Stimulated activated naive CD8-positive, alpha-beta T cell treated with anti-CD3 and anti-CD28 coated beads, Interleukin-15, amount 100 ng/mL, for 72 hours (primary cell): ENCODE measurements at regions not wholly inside any gene's neighbourhood (a gene's known extent, or its start where the extent isn't known, plus 50 kb on each side); places are given as distances from the start of the nearest gene placed in this dataset.
"Not testable (repeated sequence)": the region's sequence is repeated elsewhere in the genome, so short reads cannot be mapped to it uniquely, and the experiment has no call there.

Source experiments
- ATAC-seq: fragments of 150-1000 bp; cut with Tn5 transposase; 2 replicates; pipeline ENCODE4 v1.10.0; 2021; ENCODE audit warnings: mild to moderate bottlenecking, moderate library complexity
- DNase-seq, 2 donors: peaks; one replicate each; pipeline ENCODE4 v3.0.0; 2021 to 2022
- H3K27ac Mint-ChIP-seq, 2 donors: one replicate each; pipeline ENCODE4 v1.8.0; 2022; ENCODE audit warnings: mild to moderate bottlenecking in 2 of 2, mixed read lengths in 2 of 2, moderate library complexity in 2 of 2
- H3K27me3 Mint-ChIP-seq: one replicate; pipeline ENCODE4 v1.8.0; 2022; ENCODE audit warnings: mixed read lengths
- H3K4me1 Mint-ChIP-seq: one replicate; pipeline ENCODE4 v1.8.0; 2022; ENCODE audit warnings: mild to moderate bottlenecking, mixed read lengths
- H3K4me3 Mint-ChIP-seq, 2 donors: one replicate each; pipeline ENCODE4 v1.8.0; 2022; ENCODE audit warnings: mild to moderate bottlenecking in 2 of 2, mixed read lengths in 2 of 2, moderate library complexity in 1 of 2
- H3K9me3 Mint-ChIP-seq, 2 donors: one replicate each; pipeline ENCODE4 v1.8.0; 2022; ENCODE audit warnings: mixed read lengths in 2 of 2

GRCh38 chr9:63774369-63775091 lies 1510.5 kb downstream of the FOXD4L5 start:
- DNase-seq, ATAC-seq, H3K27me3 Mint-ChIP-seq, H3K4me1 Mint-ChIP-seq, H3K4me3 Mint-ChIP-seq, H3K9me3 Mint-ChIP-seq, H3K27ac Mint-ChIP-seq: not testable (repeated sequence)

DNA sequence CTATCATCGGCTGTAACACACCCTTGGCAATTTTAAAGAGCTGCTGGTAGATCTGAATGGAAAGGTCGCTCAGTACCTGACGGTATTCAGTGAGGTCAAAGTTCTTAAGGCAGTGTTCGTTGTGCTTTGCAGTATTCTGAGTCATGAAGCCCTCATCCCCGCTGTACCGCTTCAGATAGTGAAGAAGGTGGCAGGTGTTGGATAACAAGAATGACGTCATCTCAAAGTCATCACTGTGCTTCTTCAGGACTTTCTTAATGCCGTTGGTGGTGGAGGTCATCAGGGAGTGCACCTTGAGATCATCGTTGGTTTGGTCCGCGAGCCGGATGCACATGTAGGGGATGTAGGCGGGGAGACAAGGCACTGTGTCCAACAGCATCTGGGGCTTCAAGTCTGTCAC lies 1522.8 kb downstream of the FOXD4L5 start:
- not testable (repeated sequence) for H3K27me3 Mint-ChIP-seq, H3K4me1 Mint-ChIP-seq, H3K27ac Mint-ChIP-seq, H3K9me3 Mint-ChIP-seq, ATAC-seq, H3K4me3 Mint-ChIP-seq, DNase-seq

DNA sequence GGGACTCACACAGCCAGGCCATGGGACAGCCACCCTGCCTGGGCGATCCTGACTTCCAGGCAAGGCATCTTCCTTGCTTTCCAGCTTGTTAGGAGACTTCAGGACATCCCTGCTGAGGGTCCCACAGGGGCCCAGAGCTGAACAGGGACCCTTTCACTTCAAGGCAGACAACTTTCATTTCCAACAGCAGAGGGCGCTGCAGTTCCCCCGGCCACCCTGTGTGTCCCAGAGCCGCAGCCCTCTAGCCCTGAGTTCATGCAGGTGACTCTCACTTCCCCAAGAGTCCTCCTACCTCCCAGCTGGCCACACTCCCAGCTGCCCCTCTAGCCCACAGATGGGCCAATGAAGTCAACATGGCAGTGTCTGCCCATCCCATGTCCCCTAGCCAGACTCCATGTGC lies 1556.0 kb downstream of the FOXD4L5 start:
- H3K4me1 Mint-ChIP-seq, H3K27ac Mint-ChIP-seq, H3K27me3 Mint-ChIP-seq, ATAC-seq, H3K9me3 Mint-ChIP-seq, H3K4me3 Mint-ChIP-seq, DNase-seq: not testable (repeated sequence)

- no peak overlapping the region for H3K27ac Mint-ChIP-seq
- no peaks in the 10 kb centered on the region for H3K27me3 Mint-ChIP-seq
- H3K4me3 Mint-ChIP-seq, result no peak overlapping the region
- no peak for ATAC-seq
- H3K9me3 Mint-ChIP-seq, result no peaks in the 10 kb centered on the region
- no peaks in the 10 kb centered on the region for H3K4me1 Mint-ChIP-seq
- DNase-seq, result no peak
Observed at GRCh38 chr9:63728287-63728686, 1556.7 kb downstream of the FOXD4L5 start.

DNA sequence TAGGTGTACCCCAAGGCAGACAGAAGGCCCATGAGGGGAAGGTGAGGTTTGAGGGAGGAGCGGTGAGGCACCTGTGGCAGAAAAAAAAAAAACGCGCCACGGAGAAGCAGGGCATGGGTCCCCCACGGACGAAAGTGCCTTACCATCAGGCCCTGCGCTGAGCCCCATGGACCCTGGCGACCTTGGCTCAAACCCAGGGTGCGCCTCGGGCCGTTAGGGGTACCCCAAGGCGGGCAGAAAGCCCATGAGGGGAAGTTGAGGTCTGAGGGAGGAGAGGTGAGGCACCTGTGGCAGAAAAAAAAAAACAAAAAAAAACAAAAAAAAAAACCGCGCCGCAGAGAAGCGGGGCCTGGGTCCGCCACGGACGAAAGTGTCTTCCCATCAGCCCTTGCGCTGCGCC lies 1576.7 kb downstream of the FOXD4L5 start:
- not testable (repeated sequence) for ATAC-seq, DNase-seq, H3K4me1 Mint-ChIP-seq, H3K27ac Mint-ChIP-seq, H3K4me3 Mint-ChIP-seq, H3K27me3 Mint-ChIP-seq
- H3K9me3 Mint-ChIP-seq, result peaks cover 0 to 10% of the 10 kb centered on the region in 2 donors

- peaks cover 0 to 18% of the 10 kb centered on the region in 2 donors for H3K9me3 Mint-ChIP-seq
- H3K27me3 Mint-ChIP-seq, H3K4me3 Mint-ChIP-seq, DNase-seq, H3K27ac Mint-ChIP-seq, ATAC-seq, H3K4me1 Mint-ChIP-seq: not testable (repeated sequence)
Observed at GRCh38 chr9:63704456-63704855, 1580.6 kb downstream of the FOXD4L5 start.

DNA sequence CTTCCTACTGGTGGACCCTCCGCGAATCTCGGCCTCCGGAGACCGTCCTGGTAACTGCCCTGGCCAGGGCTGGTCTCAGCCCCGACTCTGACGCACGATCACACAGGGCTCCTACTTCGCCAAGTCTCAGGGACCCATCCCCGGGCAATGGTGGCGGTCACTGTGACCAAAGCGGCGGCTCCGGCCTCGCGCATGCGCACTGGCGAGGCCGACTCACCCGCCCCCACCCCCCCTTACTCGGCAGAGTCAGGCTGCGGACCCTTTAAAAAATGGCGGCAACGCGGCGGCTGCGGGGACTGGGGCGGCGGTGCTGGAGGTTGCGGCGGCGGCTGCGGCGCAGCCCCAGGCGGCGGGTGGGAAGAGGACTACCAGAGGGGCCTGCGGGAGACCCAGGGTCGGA lies 1581.3 kb downstream of the FOXD4L5 start:
- H3K4me1 Mint-ChIP-seq, ATAC-seq, H3K27me3 Mint-ChIP-seq, H3K27ac Mint-ChIP-seq, H3K4me3 Mint-ChIP-seq: not testable (repeated sequence)
- H3K9me3 Mint-ChIP-seq, result peaks cover 0 to 18% of the 10 kb centered on the region in 2 donors
- DNase-seq, result peak in 1 of 2 donors; percentile 24

DNA sequence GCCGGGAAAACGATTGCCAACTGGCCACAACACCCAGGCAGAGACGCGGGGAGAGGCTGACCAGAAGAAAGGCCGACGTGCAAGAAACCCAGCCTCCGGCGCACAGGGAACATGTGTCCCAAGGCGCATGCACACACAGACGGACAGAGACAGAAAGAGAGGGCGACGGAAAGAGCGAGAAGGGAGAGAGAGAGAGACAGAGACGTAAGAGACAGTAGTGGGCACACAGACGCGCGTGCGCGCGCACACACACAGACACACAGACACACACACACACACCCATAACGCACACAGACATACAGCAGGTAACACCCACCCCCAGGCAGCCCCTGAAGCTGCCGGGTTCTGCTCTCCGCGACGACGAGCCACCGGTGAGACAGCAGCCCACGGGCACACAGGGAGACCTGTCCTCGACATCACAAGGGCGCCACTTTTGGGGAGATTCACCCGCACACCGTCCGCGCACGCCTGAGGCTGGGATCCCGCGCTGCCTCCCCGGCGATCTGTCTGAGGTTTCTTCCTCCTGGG lies 1581.8 kb downstream of the FOXD4L5 start:
- not testable (repeated sequence) for H3K27me3 Mint-ChIP-seq, H3K4me1 Mint-ChIP-seq, H3K4me3 Mint-ChIP-seq, ATAC-seq, DNase-seq, H3K27ac Mint-ChIP-seq
- H3K9me3 Mint-ChIP-seq, result peaks cover 0 to 18% of the 10 kb centered on the region in 2 donors
